ENCODE measurements at regions not wholly inside any gene's neighbourhood (a gene's known extent, or its start where the extent isn't known, plus 50 kb on each side); places are given as distances from the start of the nearest gene placed in this dataset.

DNA sequence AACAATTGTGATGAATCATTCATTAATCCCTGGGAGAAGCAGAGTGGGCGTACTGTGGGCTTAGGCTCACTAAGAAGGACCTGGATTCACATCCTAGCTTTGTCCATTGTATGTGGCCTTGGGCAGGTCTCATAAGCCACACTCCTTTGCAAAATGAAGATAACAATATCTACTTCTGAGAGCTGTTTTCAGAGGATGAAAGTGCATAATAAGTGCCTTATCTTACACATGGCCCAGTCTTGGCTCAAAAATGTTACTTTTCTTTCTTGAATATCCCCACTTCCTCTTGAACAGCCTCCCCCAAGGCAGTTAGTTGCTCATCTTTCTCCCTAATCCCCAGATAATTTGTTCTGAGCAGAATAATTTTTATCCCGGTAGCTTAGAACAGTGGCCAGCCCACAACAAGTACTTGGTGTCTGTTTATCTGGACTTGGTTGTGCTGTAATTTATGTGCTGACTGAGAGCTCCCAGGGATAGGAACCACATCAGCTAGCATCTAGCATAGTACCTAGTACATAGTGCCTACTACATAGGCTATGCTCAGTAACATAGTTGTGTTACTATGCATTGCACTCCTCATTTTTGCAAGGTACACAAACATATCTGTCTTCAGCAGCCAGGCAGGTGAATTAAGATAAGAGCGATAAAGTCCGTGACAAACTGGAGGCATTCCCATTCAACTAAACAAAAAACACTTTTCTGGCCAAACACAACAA is 61.7 kb upstream of the NUDT4 start:
- no peak for ATAC-seq
- H3K9me2 ChIP-seq (ENCODE audit: insufficient read depth): peaks cover 5% of the 10 kb centered on the region; the same call in 1 of the 2 replicates
- DNase-seq (ENCODE audit: low spot score): no peak
- H3K79me2 ChIP-seq (replicated peaks; ENCODE audit: insufficient read depth): no peaks in the 10 kb centered on the region
- no peak for TF ChIP-seq POLR2AphosphoS5 (IDR thresholded peaks at IDR 0.05; ENCODE audit: low read depth)
- no peak overlapping the region for H2AFZ ChIP-seq
- Mint-ChIP-seq H3K27ac (no peak overlapping the region), H3K36me3 (ENCODE audit: low read depth) (no peaks in the 10 kb centered on the region), H3K27me3 (ENCODE audit: insufficient read depth, low read depth, poor library complexity) (no peaks in the 10 kb centered on the region), H3K4me3 (no peak overlapping the region), H3K9me3 (no peaks in the 10 kb centered on the region), H3K4me1 (no peaks in the 10 kb centered on the region)
- no peaks in the 10 kb centered on the region for H4K20me1 ChIP-seq (replicated peaks; ENCODE audit: insufficient read depth)
- H3K36me3 ChIP-seq (ENCODE audit: insufficient read depth): no peaks in the 10 kb centered on the region
- no peak overlapping the region for H3K27ac ChIP-seq (ENCODE audit: low read depth)
- H3K4me3 ChIP-seq: no peak overlapping the region
- no peaks in the 10 kb centered on the region for H3K4me1 ChIP-seq (ENCODE audit: insufficient read depth)
- no peaks in the 10 kb centered on the region for H3F3A ChIP-seq (replicated peaks; ENCODE audit: low read depth)
- no peaks in the 10 kb centered on the region for H3K27me3 ChIP-seq (ENCODE audit: insufficient read depth)
- no peak overlapping the region for H3K4me2 ChIP-seq

DNA sequence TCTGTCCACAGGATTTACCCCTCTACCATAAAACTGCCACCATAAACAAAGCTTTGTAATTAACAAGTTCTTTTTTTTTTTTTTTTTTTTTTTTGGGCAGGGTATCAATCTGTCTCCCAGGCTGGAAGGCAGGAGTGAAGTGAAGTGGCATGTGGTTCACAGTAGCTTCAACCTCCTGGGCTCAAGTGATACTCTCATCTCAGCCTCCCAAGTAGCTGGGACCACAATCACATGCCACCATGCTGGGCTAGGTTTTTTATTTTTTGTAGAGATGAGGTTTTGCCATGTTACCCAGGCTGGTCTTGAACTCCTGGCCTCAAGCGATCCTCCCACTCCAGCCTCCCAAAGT is 61.1 kb upstream of the NUDT4 start:
- TF ChIP-seq, protein P1, sequence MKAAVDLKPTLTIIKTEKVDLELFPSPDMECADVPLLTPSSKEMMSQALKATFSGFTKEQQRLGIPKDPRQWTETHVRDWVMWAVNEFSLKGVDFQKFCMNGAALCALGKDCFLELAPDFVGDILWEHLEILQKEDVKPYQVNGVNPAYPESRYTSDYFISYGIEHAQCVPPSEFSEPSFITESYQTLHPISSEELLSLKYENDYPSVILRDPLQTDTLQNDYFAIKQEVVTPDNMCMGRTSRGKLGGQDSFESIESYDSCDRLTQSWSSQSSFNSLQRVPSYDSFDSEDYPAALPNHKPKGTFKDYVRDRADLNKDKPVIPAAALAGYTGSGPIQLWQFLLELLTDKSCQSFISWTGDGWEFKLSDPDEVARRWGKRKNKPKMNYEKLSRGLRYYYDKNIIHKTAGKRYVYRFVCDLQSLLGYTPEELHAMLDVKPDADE (IDR thresholded peaks at IDR 0.05): no peak
- no peak for TF ChIP-seq ZNF331 (CRISPR knock-in tag; IDR thresholded peaks at IDR 0.05; ENCODE audit: low read depth)
- no peak for TF ChIP-seq CREB1 (CRISPR knock-in tag; IDR thresholded peaks at IDR 0.05; ENCODE audit: low read depth)
- no peak for TF ChIP-seq STAT1 (IDR thresholded peaks at IDR 0.05; ENCODE audit: unreplicated experiment)
- no peak for TF ChIP-seq POLR2AphosphoS5 (IDR thresholded peaks at IDR 0.05; ENCODE audit: low read depth)
- TF ChIP-seq NANOG (IDR thresholded peaks at IDR 0.05; ENCODE audit: borderline replicate concordance): no peak
- TF ChIP-seq, protein P2, sequence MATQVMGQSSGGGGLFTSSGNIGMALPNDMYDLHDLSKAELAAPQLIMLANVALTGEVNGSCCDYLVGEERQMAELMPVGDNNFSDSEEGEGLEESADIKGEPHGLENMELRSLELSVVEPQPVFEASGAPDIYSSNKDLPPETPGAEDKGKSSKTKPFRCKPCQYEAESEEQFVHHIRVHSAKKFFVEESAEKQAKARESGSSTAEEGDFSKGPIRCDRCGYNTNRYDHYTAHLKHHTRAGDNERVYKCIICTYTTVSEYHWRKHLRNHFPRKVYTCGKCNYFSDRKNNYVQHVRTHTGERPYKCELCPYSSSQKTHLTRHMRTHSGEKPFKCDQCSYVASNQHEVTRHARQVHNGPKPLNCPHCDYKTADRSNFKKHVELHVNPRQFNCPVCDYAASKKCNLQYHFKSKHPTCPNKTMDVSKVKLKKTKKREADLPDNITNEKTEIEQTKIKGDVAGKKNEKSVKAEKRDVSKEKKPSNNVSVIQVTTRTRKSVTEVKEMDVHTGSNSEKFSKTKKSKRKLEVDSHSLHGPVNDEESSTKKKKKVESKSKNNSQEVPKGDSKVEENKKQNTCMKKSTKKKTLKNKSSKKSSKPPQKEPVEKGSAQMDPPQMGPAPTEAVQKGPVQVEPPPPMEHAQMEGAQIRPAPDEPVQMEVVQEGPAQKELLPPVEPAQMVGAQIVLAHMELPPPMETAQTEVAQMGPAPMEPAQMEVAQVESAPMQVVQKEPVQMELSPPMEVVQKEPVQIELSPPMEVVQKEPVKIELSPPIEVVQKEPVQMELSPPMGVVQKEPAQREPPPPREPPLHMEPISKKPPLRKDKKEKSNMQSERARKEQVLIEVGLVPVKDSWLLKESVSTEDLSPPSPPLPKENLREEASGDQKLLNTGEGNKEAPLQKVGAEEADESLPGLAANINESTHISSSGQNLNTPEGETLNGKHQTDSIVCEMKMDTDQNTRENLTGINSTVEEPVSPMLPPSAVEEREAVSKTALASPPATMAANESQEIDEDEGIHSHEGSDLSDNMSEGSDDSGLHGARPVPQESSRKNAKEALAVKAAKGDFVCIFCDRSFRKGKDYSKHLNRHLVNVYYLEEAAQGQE (IDR thresholded peaks at IDR 0.05; ENCODE audit: unreplicated experiment): no peak
- no peak for TF ChIP-seq EZH2 (IDR thresholded peaks at IDR 0.05; ENCODE audit: low read depth, unreplicated experiment)
- TF ChIP-seq, protein P3, sequence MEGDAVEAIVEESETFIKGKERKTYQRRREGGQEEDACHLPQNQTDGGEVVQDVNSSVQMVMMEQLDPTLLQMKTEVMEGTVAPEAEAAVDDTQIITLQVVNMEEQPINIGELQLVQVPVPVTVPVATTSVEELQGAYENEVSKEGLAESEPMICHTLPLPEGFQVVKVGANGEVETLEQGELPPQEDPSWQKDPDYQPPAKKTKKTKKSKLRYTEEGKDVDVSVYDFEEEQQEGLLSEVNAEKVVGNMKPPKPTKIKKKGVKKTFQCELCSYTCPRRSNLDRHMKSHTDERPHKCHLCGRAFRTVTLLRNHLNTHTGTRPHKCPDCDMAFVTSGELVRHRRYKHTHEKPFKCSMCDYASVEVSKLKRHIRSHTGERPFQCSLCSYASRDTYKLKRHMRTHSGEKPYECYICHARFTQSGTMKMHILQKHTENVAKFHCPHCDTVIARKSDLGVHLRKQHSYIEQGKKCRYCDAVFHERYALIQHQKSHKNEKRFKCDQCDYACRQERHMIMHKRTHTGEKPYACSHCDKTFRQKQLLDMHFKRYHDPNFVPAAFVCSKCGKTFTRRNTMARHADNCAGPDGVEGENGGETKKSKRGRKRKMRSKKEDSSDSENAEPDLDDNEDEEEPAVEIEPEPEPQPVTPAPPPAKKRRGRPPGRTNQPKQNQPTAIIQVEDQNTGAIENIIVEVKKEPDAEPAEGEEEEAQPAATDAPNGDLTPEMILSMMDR (conservative IDR thresholded peaks at IDR 0.05; ENCODE audit: low read depth in 2 of 2): no peak
- no peak for DNase-seq (ENCODE audit: low spot score)
- no peaks in the 10 kb centered on the region for H3K4me1 Mint-ChIP-seq

More for the DNA sequence above, 61.1 kb upstream of the NUDT4 start:
- H3K4me3 Mint-ChIP-seq: no peak overlapping the region
- Histone ChIP-seq H4K20me1 (replicated peaks; ENCODE audit: insufficient read depth) (no peaks in the 10 kb centered on the region), H3K79me2 (replicated peaks; ENCODE audit: insufficient read depth) (no peaks in the 10 kb centered on the region), H3K4me3 (no peak overlapping the region), H3K36me3 (ENCODE audit: insufficient read depth) (no peaks in the 10 kb centered on the region), H3K4me1 (ENCODE audit: insufficient read depth) (no peaks in the 10 kb centered on the region), H3F3A (replicated peaks; ENCODE audit: low read depth) (no peaks in the 10 kb centered on the region), H3K27me3 (ENCODE audit: insufficient read depth) (no peaks in the 10 kb centered on the region), H3K4me2 (no peak overlapping the region), H3K9me2 (ENCODE audit: insufficient read depth) (peaks cover 5% of the 10 kb centered on the region; the same call in 1 of the 2 replicates), H2AFZ (no peak overlapping the region), H3K27ac (ENCODE audit: low read depth) (no peak overlapping the region)
- H3K27ac Mint-ChIP-seq: no peak overlapping the region
- no peaks in the 10 kb centered on the region for H3K36me3 Mint-ChIP-seq (ENCODE audit: low read depth)
- no peak for ATAC-seq
- no peaks in the 10 kb centered on the region for H3K9me3 Mint-ChIP-seq
- no peaks in the 10 kb centered on the region for H3K27me3 Mint-ChIP-seq (ENCODE audit: insufficient read depth, low read depth, poor library complexity)
